ENCODE measurements at regions not wholly inside any gene's neighbourhood (a gene's known extent, or its start where the extent isn't known, plus 50 kb on each side); places are given as distances from the start of the nearest gene placed in this dataset.
"Not testable (repeated sequence)": the region's sequence is repeated elsewhere in the genome, so short reads cannot be mapped to it uniquely, and the experiment has no call there.

- TF ChIP-seq CTCF (IDR thresholded peaks at IDR 0.05; ENCODE audit: insufficient read depth, low read depth, low read length, missing control alignments) = no peak
- H3K4me3 ChIP-seq (ENCODE audit: low read length) = no peak overlapping the region
- DNase-seq (ENCODE audit: low read depth) = no peak
Measured at GRCh38 chr2:16973586-16974286, 308.1 kb upstream of the CYRIA start.

- H3K4me3 ChIP-seq (ENCODE audit: low read length) = no peak overlapping the region
- peak; percentile 11 for DNase-seq (ENCODE audit: low read depth)
- no peak for TF ChIP-seq CTCF (IDR thresholded peaks at IDR 0.05; ENCODE audit: insufficient read depth, low read depth, low read length, missing control alignments)
Measured at GRCh38 chr2:16972276-16972675, 306.6 kb upstream of the CYRIA start.

- no peak for DNase-seq (ENCODE audit: low read depth)
- H3K4me3 ChIP-seq (ENCODE audit: low read length) = no peak overlapping the region
- no peak for TF ChIP-seq CTCF (IDR thresholded peaks at IDR 0.05; ENCODE audit: insufficient read depth, low read depth, low read length, missing control alignments)
Measured at GRCh38 chr2:16971722-16972234, 306.1 kb upstream of the CYRIA start.

GRCh38 chr2:16970948-16971347 is 305.3 kb upstream of the CYRIA start:
- DNase-seq (ENCODE audit: low read depth); H3K4me3 ChIP-seq (ENCODE audit: low read length): not testable (repeated sequence)

- no peak for TF ChIP-seq CTCF (IDR thresholded peaks at IDR 0.05; ENCODE audit: insufficient read depth, low read depth, low read length, missing control alignments)
- no peak for DNase-seq (ENCODE audit: low read depth)
- H3K4me3 ChIP-seq (ENCODE audit: low read length) = no peak overlapping the region
Measured at GRCh38 chr2:16962505-16962904, 296.9 kb upstream of the CYRIA start.

- no peak overlapping the region for H3K4me3 ChIP-seq (ENCODE audit: low read length)
- no peak for TF ChIP-seq CTCF (IDR thresholded peaks at IDR 0.05; ENCODE audit: insufficient read depth, low read depth, low read length, missing control alignments)
- no peak for DNase-seq (ENCODE audit: low read depth)
Measured at GRCh38 chr2:16960579-16960978, 294.9 kb upstream of the CYRIA start.

- no peak overlapping the region for H3K4me3 ChIP-seq (ENCODE audit: low read length)
- TF ChIP-seq CTCF (IDR thresholded peaks at IDR 0.05; ENCODE audit: insufficient read depth, low read depth, low read length, missing control alignments) = no peak
- DNase-seq (ENCODE audit: low read depth) = no peak
Measured at GRCh38 chr2:16958266-16958665, 292.6 kb upstream of the CYRIA start.
